DND-41 (cell line): ENCODE measurements at regions not wholly inside any gene's neighbourhood (a gene's known extent, or its start where the extent isn't known, plus 50 kb on each side); places are given as distances from the start of the nearest gene placed in this dataset.

Experiments
- CTCF ChIP-seq: IDR thresholded peaks from 2 replicates; pipeline ENCODE4 v1.5.1; 2012; ENCODE audit warnings: borderline replicate concordance, low read length, moderate library complexity, mild to moderate bottlenecking; ENCODE audit not compliant: poor library complexity, severe bottlenecking; ENCODE audit errors: extremely low read depth
- EZH2 ChIP-seq: IDR thresholded peaks from 3 replicates; pipeline ENCODE4 v1.6.1; 2012; ENCODE audit warnings: borderline replicate concordance, low read depth, mild to moderate bottlenecking, moderate library complexity, low read length, inconsistent platforms; ENCODE audit not compliant: severe bottlenecking

GRCh38 chr9:30349526-30350513 lies 2034.6 kb upstream of the ACO1 start:
- no peak for TF ChIP-seq CTCF
- no peak for TF ChIP-seq EZH2
